ENCODE measurements at regions not wholly inside any gene's neighbourhood (a gene's known extent, or its start where the extent isn't known, plus 50 kb on each side); places are given as distances from the start of the nearest gene placed in this dataset.

GRCh38 chr6:26292709-26293108, 72.3 kb upstream of the BTN3A2 start:
- no peak for DNase-seq (ENCODE audit: low spot score)

- DNase-seq (ENCODE audit: low spot score), result no peak
Measured at GRCh38 chr6:26294302-26294701, 70.7 kb upstream of the BTN3A2 start.

GRCh38 chr6:26295691-26296555, 69.1 kb upstream of the BTN3A2 start:
- no peak for DNase-seq (ENCODE audit: low spot score)

GRCh38 chr6:26296556-26296856, 68.5 kb upstream of the BTN3A2 start:
- DNase-seq (ENCODE audit: low spot score), result no peak

- no peak for DNase-seq (ENCODE audit: low spot score)
Measured at GRCh38 chr6:26296857-26297648, 67.9 kb upstream of the BTN3A2 start.

DNA sequence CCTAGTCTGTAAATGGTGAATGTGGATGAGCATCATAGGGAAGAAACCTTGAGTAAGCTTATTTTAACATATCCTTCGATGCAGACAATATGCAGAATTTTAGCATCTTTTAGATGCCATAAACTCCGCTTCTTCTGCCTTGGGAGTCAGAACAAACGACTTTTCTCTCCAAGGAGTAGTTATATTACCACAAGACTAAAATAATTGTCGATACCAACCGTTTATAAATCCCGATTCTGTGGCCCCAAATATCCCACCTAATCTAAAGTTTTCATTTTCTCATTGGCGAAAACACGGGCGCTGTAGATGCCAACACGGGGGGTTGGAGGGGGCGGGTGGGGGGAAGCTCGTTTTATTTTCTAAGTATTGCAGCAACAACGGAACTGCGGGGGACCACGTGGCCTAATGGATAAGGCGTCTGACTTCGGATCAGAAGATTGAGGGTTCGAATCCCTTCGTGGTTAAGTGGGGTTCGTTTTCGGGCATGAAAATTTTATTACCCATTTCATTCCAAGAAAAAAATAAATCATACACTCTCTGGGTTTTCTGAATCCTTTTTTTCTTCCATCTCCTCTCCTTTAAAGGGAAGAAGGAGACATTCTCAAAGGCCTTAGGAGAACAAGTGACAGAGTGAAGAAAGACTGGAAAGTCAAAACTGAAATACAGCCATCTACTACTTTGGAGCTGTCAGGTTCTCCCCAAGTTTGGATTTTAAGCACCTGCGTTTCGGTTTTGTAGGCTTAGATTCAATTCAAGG, 65.5 kb upstream of the BTN3A2 start:
- no peak for DNase-seq (ENCODE audit: low spot score)

GRCh38 chr6:26300043-26300331, 65.0 kb upstream of the BTN3A2 start:
- no peak for DNase-seq (ENCODE audit: low spot score)

- no peak for DNase-seq (ENCODE audit: low spot score)
Measured at GRCh38 chr6:26300359-26300758, 64.6 kb upstream of the BTN3A2 start.

- no peak for DNase-seq (ENCODE audit: low spot score)
Measured at GRCh38 chr6:26300828-26301227, 64.2 kb upstream of the BTN3A2 start.

GRCh38 chr6:26301638-26302037, 63.4 kb upstream of the BTN3A2 start:
- no peak for DNase-seq (ENCODE audit: low spot score)

DNA sequence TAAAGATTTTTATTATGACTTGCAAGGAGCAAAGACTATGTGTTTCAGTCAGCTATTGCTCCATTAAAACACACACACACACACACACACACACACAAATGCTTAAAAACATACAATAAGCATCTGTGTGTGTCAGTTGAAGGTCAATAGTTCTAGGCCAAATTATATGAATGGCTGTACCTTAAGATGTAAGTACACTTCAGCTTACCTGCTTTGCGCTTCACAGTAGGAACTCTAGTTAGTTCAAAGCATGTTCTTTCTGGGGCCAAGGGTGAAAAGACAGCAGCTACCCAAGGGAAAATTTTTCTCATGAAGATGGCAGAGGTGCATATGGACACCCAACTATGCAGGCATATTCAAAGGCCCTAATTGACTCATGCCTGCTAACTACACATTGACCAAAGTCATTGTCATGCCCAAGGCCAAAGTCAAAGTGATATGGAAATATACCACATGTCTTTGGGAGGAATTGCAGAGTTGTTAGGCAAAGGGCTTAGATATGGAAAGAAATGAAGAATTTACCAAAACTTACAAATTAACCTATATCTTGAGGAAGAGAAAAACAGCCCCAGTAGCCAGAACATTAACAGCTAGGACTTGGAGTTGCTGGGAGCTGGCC, 61.9 kb upstream of the BTN3A2 start:
- no peak for DNase-seq (ENCODE audit: low spot score)

DNA sequence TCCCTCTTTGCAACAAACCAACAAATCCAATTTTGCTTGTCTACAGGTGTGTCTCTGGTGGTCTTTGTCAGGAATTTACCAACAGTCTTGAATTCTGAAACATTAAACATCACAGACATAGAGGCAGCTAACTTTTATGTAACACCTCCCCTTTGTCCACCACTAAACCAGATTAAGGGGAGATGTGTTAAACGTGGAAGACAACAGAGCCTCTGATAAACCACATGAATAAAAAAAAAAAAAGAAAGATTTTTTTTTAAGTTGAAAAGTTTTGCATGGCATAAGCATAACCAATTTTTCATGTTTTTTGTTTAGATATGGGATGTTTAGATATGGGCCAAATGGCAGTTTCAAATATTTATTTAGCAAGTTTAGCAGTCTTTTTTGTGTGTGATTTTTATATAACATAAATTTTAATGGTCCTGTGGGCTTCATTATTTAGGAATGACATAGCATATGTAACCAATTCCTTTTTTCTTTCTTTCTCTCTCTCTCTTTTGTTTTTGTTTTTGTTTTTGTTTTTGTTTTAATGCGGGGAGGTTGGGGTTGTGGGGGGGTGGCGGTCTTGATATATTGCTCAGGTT, 60.7 kb upstream of the BTN3A2 start:
- DNase-seq (ENCODE audit: low spot score), result no peak

DNA sequence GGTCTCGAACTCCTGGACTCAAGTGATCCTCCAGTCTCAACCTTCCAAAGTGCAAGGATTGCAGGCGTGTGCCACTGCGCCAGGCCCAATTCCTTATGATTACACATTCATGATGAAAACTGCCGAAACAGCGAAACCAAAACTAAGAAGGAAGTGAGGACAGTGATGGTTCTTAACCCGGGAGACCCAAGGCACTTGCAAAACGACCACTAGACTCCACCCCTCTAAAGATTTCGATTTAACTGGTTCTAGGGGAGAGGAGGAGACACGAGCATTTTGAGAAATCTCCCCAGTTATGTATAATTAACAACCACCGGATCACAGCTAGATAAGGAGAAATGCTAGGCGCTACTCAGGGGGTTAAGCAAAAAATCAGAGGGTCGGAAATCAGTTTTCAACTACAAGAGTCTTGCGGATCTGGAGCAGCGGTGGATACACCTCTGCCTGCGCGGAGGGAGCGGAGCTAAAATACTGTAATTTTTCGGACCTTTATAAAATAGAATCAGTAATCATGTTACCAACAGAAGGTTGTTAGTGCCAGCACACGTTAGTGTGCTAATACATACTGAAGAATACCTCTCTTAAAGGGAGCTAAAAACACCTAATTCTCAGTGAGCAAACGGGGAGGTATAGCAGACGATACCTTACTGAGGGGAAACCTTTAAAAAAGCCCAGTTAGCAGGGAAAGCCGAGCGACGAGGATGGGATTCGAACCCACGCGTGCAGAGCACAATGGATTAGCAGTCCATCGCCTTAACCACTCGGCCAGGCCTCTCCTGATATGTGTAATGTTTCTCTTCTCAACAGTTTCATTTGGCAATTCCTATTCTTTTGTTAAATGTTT, 60.0 kb upstream of the BTN3A2 start:
- peak; percentile 89 for DNase-seq (ENCODE audit: low spot score)

DNA sequence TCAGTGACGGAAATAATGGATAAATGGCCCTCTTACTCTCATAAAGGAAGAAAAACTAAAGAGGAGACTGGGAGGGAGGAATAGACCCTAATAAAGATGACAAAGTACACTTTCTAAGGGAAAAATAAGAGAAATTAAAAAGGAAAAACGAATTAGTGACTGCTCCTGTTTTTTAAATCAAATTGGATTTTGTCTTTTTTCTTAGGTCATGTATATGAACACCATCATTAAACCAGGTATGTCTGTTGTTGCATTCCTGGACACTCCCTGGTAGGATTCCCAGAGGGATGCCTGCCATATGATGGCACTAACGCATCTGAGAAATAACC, 59.4 kb upstream of the BTN3A2 start:
- peak; percentile 25 for DNase-seq (ENCODE audit: low spot score)

GRCh38 chr6:26306232-26306631, 58.8 kb upstream of the BTN3A2 start:
- DNase-seq (ENCODE audit: low spot score), result no peak

DNA sequence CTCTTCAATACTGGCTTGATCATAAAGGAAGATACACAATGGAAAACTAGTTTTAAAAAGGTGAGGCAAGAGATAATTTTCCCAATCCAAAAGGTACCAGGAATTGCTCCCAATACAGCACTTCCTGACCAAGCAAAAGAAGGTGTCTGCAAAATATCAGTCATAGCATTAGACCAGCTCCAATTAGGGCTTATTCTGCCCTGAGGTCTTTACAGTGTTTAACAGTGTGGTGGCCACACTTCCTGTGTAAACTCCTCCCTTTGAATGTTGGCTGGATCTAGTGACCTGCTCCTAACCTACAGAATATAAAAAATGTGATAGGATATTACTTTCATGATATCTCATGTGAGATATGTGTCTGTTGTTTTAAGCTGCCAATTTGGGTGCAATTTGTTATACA, 57.1 kb upstream of the BTN3A2 start:
- no peak for DNase-seq (ENCODE audit: low spot score)

- DNase-seq (ENCODE audit: low spot score), result no peak
Measured at GRCh38 chr6:26309731-26310142, 55.3 kb upstream of the BTN3A2 start.

DNA sequence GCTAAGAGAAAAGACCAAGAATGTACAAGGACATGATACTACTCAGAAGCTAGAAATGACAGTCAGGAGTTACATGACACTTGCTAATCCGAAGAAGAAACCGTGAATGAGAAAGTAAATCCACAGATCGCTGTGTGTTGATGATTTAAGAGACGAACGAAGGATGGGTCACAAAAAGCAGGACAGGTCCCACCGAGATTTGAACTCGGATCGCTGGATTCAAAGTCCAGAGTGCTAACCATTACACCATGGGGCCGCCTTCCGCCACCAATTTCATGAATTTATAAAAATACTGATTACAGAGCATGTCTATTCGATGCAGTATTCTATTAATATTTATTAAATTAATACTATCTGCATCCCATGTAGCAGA, 54.0 kb upstream of the BTN3A2 start:
- DNase-seq (ENCODE audit: low spot score), result peak; percentile 70

GRCh38 chr6:26311385-26312095, 53.5 kb upstream of the BTN3A2 start:
- DNase-seq (ENCODE audit: low spot score), result peak; percentile 89

DNA sequence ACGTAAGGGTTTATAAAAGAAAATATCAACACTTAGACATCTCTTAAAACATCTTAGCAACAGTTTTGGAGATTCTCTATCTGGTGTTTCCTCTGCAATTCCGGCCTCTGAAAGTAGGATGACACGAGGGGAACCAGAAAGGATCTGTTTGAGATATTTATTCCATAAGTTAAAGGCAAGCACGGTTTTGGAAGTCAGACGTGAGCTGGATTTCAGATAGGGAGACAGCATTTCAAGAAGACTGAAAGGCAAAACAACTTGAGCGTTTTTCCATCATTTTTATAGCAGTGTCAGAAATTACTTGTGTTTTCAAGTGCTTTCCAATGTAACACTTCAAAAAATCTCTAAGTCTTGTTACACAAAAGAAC, 52.9 kb upstream of the BTN3A2 start:
- no peak for DNase-seq (ENCODE audit: low spot score)
